Thyroid gland (tissue), 4 donors: ENCODE measurements at regions not wholly inside any gene's neighbourhood (a gene's known extent, or its start where the extent isn't known, plus 50 kb on each side); places are given as distances from the start of the nearest gene placed in this dataset.

Source experiments
- POLR2A ChIP-seq, 2 donors: fragments of 450-650 bp; IDR thresholded peaks; one replicate each; pipeline ENCODE4 v1.6.1; 2017; ENCODE audit warnings: antibody characterized with exemption in 2 of 2, mild to moderate bottlenecking in 2 of 2, moderate library complexity in 1 of 2
- TF ChIP-seq, protein P1 (sequence below), 6 experiments: fragments of 200-600 bp in 3 of 6; fragments of 450-650 bp in 3 of 6; sonication (generic) in 3 of 6; IDR thresholded peaks; one replicate each; pipeline ENCODE4 v1.5.1; 2016 to 2019; ENCODE audit warnings: antibody characterized with exemption in 6 of 6, mild to moderate bottlenecking in 2 of 6, inconsistent platforms in 1 of 6, moderate library complexity in 1 of 6

DNA sequence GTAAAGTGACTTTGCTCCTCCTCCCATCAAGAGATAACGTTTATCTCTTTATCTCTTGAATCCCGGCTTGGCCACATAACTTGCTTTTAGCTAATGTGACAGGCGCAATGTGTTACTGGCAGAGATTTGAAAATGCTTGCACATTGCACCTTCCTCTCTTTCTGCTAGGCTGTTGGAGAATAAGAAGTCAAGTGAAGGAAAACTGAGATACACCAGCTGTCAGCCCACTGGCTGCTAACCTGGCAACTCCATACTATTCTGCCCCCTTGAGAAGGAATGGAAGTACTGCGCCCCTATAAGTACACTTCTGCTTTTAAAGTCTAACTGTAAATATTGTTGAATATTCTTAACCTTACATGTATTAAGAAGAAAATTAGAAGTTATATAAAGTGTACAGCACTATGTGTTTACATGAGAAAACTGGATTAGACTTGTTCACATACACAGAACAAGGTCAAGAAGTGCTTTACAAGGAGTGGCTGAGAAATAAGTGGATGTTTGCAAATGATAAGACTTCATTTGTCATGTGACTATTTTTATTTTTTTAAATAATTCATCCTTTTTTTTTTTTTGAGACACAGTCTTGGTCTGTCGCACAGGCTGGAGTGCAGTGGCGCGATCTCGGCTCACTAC, 424.5 kb upstream of the CTSO start:
- TF ChIP-seq, protein P1, sequence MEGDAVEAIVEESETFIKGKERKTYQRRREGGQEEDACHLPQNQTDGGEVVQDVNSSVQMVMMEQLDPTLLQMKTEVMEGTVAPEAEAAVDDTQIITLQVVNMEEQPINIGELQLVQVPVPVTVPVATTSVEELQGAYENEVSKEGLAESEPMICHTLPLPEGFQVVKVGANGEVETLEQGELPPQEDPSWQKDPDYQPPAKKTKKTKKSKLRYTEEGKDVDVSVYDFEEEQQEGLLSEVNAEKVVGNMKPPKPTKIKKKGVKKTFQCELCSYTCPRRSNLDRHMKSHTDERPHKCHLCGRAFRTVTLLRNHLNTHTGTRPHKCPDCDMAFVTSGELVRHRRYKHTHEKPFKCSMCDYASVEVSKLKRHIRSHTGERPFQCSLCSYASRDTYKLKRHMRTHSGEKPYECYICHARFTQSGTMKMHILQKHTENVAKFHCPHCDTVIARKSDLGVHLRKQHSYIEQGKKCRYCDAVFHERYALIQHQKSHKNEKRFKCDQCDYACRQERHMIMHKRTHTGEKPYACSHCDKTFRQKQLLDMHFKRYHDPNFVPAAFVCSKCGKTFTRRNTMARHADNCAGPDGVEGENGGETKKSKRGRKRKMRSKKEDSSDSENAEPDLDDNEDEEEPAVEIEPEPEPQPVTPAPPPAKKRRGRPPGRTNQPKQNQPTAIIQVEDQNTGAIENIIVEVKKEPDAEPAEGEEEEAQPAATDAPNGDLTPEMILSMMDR (IDR thresholded peaks at IDR 0.05): peak in 5 of 6 experiments; percentile 42 to 49 (median 47)
- TF ChIP-seq POLR2A (IDR thresholded peaks at IDR 0.05): no peak
